HG03103 (cell line): ENCODE measurements at regions not wholly inside any gene's neighbourhood (a gene's known extent, or its start where the extent isn't known, plus 50 kb on each side); places are given as distances from the start of the nearest gene placed in this dataset.

Experiments used
- ATAC-seq: cut with Tn5 transposase; IDR thresholded peaks from one replicate; pipeline ENCODE4 v1.9.1; 2021; ENCODE audit warnings: low read depth; ENCODE audit not compliant: unreplicated experiment

DNA sequence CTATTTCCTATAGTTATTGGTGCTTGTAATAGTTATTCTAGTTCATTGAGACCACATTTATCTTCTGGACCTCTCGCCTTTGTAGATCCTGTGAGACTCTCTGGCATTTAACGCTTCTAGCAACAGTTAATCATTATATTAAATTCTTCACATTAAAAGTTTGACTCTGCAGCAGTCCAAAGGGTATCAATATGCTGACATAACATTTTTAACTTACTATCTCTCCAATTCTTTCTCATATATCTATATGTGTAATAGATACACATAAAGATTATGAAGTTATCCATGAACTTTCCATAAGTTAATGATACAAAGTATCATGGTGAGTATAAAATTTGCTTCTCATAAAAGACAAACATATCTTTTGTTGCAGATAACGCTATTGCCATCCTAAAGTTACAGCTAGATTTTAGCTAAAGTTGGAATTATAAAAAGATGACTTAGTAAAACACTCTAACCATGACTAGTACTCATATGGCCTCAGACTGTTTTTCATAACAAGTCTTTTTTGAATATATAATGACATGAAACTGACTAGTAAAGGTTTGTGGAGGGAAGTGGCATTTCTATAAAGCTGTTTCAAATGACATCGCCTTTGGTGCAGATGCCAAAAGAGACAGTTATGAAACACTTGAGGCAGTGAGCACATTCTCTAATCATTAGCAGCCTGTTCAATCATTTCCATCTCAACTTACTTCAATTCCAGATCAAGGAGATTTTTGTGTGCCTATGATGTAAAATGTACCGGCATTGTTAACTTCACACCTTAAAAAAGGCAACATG lies 379.3 kb upstream of the CBLB start:
- ATAC-seq, result no peak

DNA sequence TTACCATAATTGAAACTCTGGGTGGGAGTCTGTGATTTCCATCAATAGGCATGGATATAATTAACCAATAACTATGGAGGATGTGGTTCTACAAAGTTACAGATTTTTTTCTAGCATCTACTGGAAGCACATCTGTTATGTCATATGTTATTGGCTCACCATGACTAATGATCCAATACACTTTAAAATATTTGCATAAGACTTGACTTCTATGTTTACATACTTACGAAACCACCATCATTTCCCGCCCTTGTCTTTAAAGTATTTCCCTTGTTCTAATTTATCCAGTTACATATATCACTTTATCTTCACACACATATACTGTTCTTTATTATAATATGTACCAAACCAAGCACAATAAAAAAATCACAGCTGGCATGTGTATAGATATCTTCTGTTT lies 380.3 kb upstream of the CBLB start:
- no peak for ATAC-seq

GRCh38 chr3:106249981-106250380 lies 381.2 kb upstream of the CBLB start:
- ATAC-seq, result no peak

DNA sequence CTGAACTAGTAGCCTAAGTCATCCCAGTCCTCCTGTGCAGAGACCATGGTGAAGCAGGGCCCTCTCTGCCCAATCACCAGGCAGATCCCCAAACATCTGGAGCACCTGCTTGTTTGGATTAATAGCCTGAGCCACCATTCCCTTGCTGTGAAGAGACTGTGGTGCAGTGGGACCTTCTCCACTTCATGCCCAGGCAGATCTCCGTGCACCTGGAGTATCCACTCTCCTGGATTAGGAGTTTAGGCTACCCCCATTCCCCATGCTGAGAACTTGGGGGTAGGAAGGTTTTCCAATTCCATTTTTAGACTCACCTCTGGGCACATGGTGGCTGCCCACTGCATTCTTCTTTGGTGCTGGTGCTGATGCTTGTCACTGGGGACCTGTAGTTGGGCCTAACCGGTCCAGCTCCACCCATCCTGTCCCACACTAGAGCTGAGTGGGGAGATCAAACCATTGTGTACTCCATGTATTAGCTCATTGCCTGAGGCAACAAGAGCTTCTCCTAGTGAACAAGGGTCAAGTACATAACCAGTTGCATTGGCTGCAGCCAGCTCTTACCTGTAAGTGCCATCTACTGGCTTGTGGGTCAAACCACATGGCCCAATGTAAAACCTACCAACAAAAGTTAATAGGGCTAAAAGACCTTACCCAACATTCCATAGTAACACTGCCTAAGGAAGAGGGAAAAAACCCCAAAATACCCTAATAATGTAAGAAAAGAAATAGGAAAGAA lies 382.5 kb upstream of the CBLB start:
- ATAC-seq, result no peak

DNA sequence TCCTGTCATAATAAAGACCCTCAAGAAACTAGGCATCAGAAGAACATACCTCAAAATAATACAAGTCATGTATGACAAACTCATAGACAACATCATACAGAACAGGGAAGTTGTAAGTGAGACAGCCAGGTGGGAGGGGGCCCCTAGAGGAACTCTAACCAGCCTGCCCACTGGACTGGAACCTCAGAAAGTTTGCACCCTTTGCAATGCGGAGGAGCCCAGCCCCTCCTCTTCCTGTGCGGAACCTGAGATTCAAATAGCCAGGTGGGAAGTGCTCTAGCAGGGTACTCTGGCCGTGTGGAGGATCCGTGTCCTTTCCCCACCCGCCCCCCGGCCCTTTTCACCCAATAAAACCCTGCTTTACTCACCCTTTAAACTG lies 387.0 kb upstream of the CBLB start:
- peak; percentile 94 for ATAC-seq

- peak; percentile 24 for ATAC-seq
Observed at GRCh38 chr3:106256249-106256957, 387.6 kb upstream of the CBLB start.

GRCh38 chr3:106257172-106257571 lies 388.4 kb upstream of the CBLB start:
- ATAC-seq, result no peak

DNA sequence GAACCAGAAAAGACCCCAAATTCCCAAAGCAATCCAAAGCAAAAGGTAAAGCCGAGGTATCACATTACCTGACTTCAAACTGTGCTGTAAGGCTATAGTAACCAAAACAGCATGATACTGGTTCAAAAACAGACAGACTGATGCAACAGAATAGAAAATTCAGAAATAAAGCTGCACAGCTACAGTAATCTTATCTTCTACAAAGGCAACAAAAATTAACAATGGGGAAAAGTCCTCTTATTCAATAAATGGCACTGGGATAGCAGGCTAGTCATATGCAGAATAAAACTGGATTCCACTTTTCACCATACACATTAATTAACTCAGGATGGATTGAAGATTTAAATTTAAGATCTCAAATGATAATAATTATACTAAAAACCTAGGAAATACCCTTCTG lies 392.6 kb upstream of the CBLB start:
- ATAC-seq, result no peak

- no peak for ATAC-seq
Observed at GRCh38 chr3:106261915-106262683, 393.3 kb upstream of the CBLB start.

DNA sequence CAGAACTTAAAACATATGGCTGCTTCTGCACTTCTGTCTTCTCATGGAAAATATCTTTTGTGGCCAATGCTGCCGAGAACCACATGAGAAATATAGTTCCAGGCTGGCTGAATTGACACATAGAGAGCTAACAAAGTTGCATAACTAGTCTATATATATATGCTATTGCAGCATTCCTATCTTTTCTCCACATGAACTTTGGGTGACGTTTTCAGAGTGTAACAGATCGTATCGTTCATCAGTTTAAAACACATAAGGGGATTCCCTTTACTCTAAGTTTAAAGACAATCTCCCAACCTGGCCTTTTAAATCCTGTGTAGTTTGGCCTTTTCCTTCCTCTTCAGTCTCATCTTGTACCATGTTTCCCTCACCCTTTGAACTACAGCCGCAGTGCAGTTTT lies 394.2 kb upstream of the CBLB start:
- ATAC-seq, result no peak

DNA sequence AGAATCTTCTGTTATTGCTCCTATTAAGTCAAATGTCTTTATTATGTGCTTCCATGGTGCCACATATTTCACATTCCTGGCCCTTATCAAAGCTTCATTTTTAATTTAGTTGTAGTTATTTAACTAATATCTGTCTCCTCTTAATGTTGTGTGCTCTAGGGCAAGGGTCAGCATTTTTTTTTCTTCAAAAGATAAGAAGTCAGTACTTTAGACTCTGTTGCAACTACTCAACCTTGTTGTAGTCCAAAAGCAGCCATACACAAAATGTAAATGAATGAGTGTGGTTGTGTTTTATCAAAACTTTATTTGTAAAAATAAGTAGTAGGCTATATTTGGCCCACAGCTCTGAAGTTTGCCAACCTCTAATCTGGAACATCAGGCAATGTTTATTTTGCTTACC lies 394.7 kb upstream of the CBLB start:
- no peak for ATAC-seq

- no peak for ATAC-seq
Observed at GRCh38 chr3:106265704-106266103, 396.9 kb upstream of the CBLB start.

GRCh38 chr3:106268696-106269095 lies 399.9 kb upstream of the CBLB start:
- ATAC-seq, result no peak

- no peak for ATAC-seq
Observed at GRCh38 chr3:106272302-106272701, 403.5 kb upstream of the CBLB start.

DNA sequence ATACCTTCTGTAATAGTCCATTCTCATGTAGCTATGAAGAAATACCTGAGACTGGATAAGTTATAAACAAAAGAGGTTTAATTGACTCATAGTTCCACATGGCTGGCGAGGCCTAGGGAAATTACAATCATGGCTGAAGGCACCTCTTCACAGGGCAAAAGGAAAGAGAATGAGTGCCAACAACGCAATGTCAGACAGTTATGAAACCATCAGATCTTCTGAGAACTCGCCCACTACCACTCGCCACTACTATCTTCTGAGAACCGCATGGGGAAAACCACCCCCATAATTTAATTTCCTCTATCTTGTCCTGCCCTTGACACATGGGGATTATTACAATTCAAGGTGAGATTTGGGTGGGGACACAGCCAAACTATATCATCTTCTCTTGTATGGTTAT lies 406.8 kb upstream of the CBLB start:
- no peak for ATAC-seq

GRCh38 chr3:106276151-106276550 lies 407.3 kb upstream of the CBLB start:
- no peak for ATAC-seq

DNA sequence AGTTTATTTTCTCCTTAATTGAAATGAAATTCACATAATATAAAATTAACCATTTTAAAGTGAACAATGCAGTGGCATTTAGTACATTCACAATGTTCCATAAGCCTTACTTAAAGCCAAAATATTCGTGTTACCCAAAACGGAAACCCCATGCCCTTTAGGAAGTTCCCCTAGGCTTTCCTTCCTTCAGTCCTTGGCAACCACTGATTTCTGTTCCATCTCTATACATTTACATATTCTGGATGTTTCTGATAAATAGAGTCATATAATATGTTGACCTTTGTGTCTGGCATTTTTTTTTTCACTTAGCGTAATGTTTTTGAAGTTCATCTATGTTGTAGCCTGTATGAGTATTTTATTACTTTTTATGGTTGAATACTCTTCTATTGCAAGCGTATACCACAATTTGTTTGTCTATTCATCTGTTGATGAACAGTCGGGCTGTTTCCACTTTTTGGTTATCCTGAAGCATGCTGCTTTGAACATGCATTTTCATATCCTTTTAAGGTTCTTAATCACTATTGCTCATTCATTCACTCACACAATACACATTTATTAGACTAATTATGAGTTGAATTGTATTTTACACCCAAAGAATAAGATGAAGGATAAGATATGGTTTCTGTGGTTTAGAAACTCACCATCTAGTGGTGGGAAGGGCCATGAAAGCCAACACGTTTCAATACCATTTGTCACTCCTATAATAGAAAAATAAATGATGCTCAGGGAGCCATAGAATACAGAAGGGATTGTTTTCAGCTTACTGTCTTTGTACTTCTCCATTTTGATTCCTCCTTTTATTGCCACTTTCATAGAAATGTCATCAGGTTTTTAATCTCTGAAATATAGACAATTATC lies 408.2 kb upstream of the CBLB start:
- ATAC-seq, result no peak

GRCh38 chr3:106277731-106278130 lies 408.9 kb upstream of the CBLB start:
- no peak for ATAC-seq

GRCh38 chr3:106281221-106281620 lies 412.4 kb upstream of the CBLB start:
- no peak for ATAC-seq

DNA sequence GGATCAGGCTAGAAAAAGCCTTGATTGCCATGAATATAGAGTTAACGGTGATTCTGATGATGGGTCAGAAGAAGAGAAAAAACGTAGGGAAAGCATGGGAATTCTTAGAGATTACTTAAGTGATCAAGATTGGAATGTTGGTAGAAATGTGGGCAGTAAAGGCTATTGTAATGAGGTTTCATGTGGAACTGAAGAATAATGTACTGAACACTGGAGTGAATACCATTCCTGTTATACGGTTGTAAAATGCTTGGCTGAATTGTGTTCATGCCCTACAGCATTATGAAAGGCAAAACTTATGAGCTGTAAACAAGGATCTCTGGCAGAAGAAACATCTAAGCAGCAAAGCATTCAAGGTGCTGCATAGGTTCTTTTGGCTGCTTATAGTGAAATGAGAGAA lies 414.1 kb upstream of the CBLB start:
- ATAC-seq, result no peak
